Stimulated activated CD4-positive, alpha-beta T cell treated with anti-CD3 and anti-CD28 coated beads, TNF-alpha, amount 100 ng/mL, for 48 hours (primary cell): ENCODE measurements at regions not wholly inside any gene's neighbourhood (a gene's known extent, or its start where the extent isn't known, plus 50 kb on each side); places are given as distances from the start of the nearest gene placed in this dataset.
"Not testable (repeated sequence)": the region's sequence is repeated elsewhere in the genome, so short reads cannot be mapped to it uniquely, and the experiment has no call there.

Experiments used
- DNase-seq, 3 donors: peaks; one replicate each; pipeline ENCODE4 v3.0.0-alpha.2; 2020; ENCODE audit warnings: low read depth in 3 of 3

GRCh38 chr14:83290447-83290846 is 1756.8 kb upstream of the SEL1L start:
- DNase-seq = no peak

DNA sequence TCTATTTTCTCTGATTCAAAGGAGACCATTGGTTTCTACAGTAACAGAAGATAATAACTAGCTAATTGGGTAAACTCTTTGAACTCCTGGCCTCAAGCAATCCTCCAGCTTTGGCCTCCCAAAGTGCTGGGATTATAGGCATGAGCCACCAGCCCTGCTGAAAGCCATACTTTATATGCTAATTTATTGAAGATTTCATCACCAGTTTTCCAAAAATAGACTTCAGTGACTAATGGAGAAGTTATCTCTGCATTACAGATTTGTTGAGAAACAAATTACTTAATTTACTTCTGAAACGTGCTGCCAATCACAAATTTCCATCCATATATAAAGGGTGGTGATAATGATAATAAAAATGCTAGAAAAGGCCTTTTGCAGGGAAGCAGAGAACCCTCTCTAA is 1758.1 kb upstream of the SEL1L start:
- no peak for DNase-seq

DNA sequence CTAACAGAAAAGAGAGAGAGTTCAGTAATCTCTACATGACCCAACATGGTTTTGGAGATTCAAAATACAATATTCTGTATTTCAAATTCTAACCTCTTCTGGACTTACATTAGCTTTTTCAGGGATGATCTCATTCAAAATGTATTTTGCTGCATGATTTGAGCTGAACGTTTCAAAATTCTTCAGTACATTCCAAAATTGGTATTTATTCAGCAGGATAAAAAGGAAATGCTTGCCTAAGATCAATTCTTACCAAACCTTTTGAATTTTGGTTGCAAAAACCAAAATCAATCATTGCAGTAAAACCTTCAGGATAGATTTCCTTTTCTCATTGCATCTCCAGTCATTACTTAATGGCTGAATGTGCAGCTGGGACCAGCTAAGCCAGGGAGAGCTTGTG is 1761.3 kb upstream of the SEL1L start:
- no peak for DNase-seq

GRCh38 chr14:83297361-83297760 is 1763.7 kb upstream of the SEL1L start:
- no peak for DNase-seq

DNA sequence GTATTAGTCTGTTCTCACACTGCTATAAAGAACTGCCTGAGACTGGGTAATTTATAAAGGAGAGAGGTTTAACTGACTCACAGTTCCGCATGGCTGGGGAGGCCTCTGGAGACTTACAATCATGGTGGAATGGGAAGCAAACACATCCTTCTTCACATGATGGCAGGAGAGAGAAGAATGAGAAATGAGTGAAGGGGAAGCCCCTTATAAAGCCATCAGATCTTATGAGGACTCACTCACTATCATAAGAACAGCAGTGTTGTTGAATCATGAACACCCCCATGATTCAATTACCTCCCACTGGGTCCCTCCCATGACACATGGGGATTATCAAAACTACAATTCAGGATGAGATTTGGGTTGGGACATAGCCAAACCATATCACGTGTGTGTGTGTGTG is 1764.4 kb upstream of the SEL1L start:
- not testable (repeated sequence) for DNase-seq

DNA sequence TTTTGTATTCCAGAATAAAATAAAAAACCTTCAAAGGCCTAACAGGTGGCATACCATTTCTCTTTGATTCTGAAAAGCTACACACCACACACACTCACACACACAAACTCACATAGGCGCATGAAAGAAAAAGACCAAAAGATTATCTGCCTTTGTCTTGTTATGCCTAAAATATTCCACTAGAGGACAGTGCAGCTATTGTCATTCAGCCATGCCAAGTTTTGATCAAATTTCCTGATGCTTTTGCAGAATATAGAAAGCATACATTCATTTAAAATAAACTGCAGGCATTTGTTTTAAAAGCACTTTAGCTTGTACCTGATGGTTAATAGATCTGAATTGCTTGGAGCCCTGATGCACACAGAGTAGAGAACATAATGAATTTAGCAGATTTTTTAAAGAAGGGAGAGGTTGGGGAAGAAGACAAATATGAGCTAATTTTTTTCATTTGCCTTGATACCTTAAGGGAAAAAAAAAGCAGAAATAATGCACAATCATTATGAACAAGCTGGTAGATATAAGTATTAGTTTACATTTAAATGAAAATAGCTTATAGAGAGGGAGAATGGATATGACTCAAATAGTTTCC is 1766.9 kb upstream of the SEL1L start:
- no peak for DNase-seq

DNA sequence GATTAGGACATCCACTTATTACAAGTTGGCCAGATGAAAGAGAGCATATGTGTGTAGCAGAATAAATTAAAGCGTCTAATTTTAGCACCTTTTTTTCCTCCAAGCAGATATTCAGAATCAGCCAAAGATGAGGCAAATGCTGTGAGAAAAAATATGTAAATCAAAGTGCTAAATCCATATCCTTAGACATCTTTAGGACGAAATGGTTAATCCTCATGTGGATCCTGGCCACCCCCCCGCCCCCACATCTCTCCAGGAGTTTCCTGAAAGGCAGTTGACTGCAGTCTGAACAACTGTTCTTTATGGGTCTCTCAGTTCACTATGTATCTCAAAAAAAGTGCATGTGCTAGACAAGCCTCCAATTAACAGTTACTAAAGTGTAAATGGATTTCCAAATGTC is 1768.1 kb upstream of the SEL1L start:
- DNase-seq = no peak

DNA sequence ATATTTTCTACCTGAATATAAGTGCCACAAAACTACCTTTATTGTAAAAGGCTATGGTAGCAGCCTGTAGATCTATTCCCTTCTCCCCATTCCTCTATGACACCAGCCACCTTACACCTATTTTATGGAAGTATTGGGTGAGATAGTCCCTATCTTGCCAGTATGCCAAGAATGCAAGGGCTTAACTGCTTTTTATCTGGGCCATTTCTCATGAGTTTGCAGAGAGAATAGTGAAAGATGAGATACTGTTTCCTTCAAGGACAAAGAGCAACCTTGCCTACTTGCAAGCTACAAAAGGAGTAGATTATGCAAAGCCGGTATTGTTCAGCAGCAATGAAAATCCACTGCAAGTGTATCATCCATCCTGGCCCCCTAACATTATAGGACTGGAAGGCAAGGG is 1775.6 kb upstream of the SEL1L start:
- DNase-seq = no peak

GRCh38 chr14:83309833-83310232 is 1776.2 kb upstream of the SEL1L start:
- no peak for DNase-seq

DNA sequence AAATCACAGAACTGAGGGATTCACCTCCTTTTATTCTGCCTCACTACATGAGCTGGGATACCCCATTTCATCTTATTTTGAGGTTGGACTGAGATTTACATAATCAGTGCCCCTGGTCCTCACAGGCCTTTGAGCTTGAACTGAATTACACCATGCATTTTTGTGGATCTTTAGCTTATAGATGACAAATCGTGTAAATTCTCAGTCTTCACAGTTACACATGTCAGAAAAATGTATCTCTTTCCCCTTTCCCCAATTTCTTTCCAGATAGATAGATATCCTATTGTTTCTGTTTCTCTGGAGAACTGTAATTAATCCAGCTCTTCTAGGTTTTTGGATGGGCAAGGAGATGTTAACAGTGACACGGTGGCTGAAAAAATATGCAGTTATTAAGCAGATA is 1778.9 kb upstream of the SEL1L start:
- DNase-seq = no peak

GRCh38 chr14:83314764-83315163 is 1781.1 kb upstream of the SEL1L start:
- no peak for DNase-seq

- DNase-seq = no peak
These were observed 1782.7 kb upstream of the SEL1L start for GRCh38 chr14:83316356-83316755.

- no peak for DNase-seq
These were observed 1787.2 kb upstream of the SEL1L start for GRCh38 chr14:83320837-83321236.

GRCh38 chr14:83331513-83331912 is 1797.9 kb upstream of the SEL1L start:
- no peak for DNase-seq

- no peak for DNase-seq
These were observed 1808.9 kb upstream of the SEL1L start for GRCh38 chr14:83342590-83342989.

DNA sequence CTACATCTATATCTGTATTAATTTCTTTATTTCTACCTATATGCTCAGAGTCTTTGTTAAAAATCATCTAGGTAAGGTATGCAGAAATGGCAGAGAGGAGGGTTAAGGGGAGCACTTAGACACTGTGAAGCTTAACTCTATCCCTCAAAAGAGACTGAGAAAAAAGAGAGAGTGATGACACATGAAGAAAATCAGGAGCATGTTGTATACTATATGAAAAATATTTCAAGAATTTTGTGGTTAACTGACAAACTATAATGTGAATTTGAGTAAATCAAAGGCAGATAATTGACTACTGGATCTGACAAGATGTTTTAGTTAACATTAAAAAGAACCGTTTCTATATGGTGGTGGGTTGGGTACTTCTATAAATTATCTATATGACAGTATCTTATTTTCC is 1814.2 kb upstream of the SEL1L start:
- DNase-seq = no peak

- DNase-seq = no peak
These were observed 1822.0 kb upstream of the SEL1L start for GRCh38 chr14:83355609-83356008.

DNA sequence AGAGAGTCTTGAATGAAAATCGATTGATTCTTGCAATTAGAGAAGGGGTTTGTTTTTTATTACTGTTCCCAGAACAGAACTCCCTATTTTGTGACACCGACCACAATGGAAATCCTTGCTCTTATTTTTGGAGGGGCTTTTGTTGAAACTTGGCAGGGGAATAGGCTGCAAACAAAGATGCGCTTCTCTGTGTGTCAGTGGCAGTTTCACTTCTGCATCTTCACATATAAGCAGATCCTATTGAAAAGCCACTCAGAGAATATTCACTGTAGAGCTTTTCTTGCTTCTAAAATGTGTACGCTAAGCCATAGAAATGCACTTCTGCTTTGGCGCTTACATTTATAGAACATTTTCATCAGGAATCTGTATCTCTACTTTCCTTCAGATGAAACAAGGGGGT is 1822.4 kb upstream of the SEL1L start:
- DNase-seq = no peak

DNA sequence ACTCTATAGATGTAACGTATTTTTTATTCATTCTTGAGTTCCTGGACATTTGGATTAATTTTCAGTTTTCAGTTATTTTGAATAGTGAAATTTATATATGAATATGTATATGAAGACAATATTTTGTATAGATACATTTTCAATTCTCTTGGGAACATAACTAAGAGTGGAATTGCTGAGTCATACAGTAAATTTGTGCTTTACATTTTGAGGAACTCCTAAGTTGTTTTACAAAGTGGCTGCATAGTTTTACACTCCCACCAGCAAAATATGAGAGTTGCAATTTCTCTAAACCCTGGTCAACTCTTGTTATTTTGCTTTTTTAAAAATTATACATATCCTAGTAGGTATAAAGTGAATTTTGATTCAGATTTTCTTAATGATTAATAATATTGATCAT is 1838.6 kb upstream of the SEL1L start:
- DNase-seq = no peak

DNA sequence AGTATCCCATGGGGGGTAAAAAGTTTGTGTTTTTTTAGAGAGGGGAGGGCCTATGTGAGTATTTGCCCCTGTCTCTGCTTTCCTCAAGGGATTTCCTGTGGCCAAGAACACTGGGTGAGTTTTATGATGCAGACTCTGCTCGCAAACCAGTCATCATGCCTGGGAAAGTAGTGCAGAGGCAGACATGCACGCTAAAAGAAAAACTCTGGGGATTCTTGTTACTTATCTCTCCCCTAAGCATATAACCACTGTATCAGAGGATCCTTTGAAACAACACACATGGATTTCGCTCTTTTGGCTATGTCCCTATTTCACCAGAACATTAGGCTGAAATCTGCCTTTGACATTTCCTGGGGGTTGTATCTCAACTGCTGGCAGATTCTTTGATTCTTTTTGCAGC is 1845.8 kb upstream of the SEL1L start:
- DNase-seq = no peak

GRCh38 chr14:83384253-83384652 is 1850.6 kb upstream of the SEL1L start:
- DNase-seq = no peak

GRCh38 chr14:83395321-83395720 is 1861.7 kb upstream of the SEL1L start:
- no peak for DNase-seq

GRCh38 chr14:83416476-83416875 is 1882.8 kb upstream of the SEL1L start:
- no peak for DNase-seq

- no peak for DNase-seq
These were observed 1885.8 kb upstream of the SEL1L start for GRCh38 chr14:83419420-83419819.

DNA sequence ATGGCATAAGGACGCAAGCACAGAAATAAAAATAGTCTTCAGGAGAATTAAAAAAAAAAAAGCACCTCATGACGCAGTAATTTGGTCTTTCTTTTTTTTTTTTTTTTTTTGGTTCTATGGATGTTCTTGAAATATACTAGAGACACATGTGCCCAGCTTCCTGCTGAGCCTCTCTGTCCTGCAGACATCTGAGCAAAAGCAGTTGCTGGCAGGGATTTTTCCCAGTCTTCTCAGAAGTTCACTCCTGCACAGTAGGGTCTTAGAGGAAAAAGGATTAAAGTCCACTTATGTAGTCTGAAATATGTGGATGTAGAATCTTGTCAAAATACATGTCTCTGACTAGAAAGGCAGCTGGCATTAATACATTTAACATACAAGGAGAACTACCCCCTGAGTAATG is 1888.1 kb upstream of the SEL1L start:
- no peak for DNase-seq
